MM.1S (cell line): ENCODE measurements at regions not wholly inside any gene's neighbourhood (a gene's known extent, or its start where the extent isn't known, plus 50 kb on each side); places are given as distances from the start of the nearest gene placed in this dataset.

Experiments used
- DNase-seq: peaks from one replicate; pipeline ENCODE4 v3.0.0-alpha.2; 2015
- H2AFZ ChIP-seq: fragments of 300-600 bp; sonication (generic); 2 replicates; pipeline ENCODE4 v1.6.0; 2016; ENCODE audit warnings: antibody characterized with exemption, low read length
- H3F3A ChIP-seq: fragments of 300-600 bp; sonication (generic); 2 replicates; pipeline ENCODE4 v1.6.1; 2016; ENCODE audit warnings: mild to moderate bottlenecking, antibody characterized with exemption, low read length, moderate library complexity, mixed read lengths; ENCODE audit not compliant: insufficient read depth
- H3K27ac ChIP-seq: fragments of 300-600 bp; sonication (generic); 2 replicates; pipeline ENCODE4 v1.5.1; 2016; ENCODE audit warnings: mild to moderate bottlenecking, low read length
- H3K27me3 ChIP-seq: fragments of 300-600 bp; sonication (generic); replicated peaks from 2 replicates; pipeline ENCODE4 v1.6.0; 2016; ENCODE audit warnings: low read length; ENCODE audit not compliant: insufficient read depth
- H3K36me3 ChIP-seq: fragments of 300-600 bp; sonication (generic); replicated peaks from 2 replicates; pipeline ENCODE4 v1.6.1; 2016; ENCODE audit warnings: mild to moderate bottlenecking, low read length, mixed read lengths; ENCODE audit not compliant: insufficient read depth
- H3K4me1 ChIP-seq: fragments of 300-600 bp; sonication (generic); 2 replicates; pipeline ENCODE4 v1.6.1; 2016; ENCODE audit warnings: low read length, mixed read lengths
- H3K4me2 ChIP-seq: fragments of 300-600 bp; sonication (generic); 2 replicates; pipeline ENCODE4 v1.6.0; 2016; ENCODE audit warnings: low read depth, low read length
- H3K4me3 ChIP-seq: fragments of 300-600 bp; sonication (generic); 2 replicates; pipeline ENCODE4 v1.5.1; 2016; ENCODE audit warnings: low read length, mixed read lengths
- H3K79me2 ChIP-seq: fragments of 300-600 bp; sonication (generic); 2 replicates; pipeline ENCODE4 v1.6.1; 2016; ENCODE audit warnings: mixed run types, low read length, mixed read lengths
- H3K9ac ChIP-seq: fragments of 300-600 bp; sonication (generic); 2 replicates; pipeline ENCODE4 v1.6.1; 2016; ENCODE audit warnings: low read length, mixed read lengths
- H3K9me2 ChIP-seq: fragments of 300-600 bp; sonication (generic); replicated peaks from 2 replicates; pipeline ENCODE4 v1.6.1; 2016; ENCODE audit warnings: mild to moderate bottlenecking, low read length, mixed read lengths; ENCODE audit not compliant: insufficient read depth
- H3K9me3 ChIP-seq: fragments of 300-600 bp; sonication (generic); replicated peaks from 2 replicates; pipeline ENCODE4 v1.6.1; 2016; ENCODE audit warnings: mild to moderate bottlenecking, low read length, mixed read lengths; ENCODE audit not compliant: insufficient read depth
- H4K20me1 ChIP-seq: fragments of 300-600 bp; sonication (generic); 2 replicates; pipeline ENCODE4 v1.6.1; 2016; ENCODE audit warnings: mild to moderate bottlenecking, low read length, moderate library complexity, mixed read lengths; ENCODE audit not compliant: insufficient read depth
- EZH2 ChIP-seq: fragments of 300-600 bp; sonication (generic); optimal IDR thresholded peaks from 2 replicates; pipeline ENCODE3; 2017; ENCODE audit warnings: low read depth, mild to moderate bottlenecking, antibody characterized with exemption, low read length, mixed read lengths
- EZH2phosphoT487 ChIP-seq: fragments of 300-600 bp; sonication (generic); IDR thresholded peaks from 2 replicates; pipeline ENCODE4 v1.6.1; 2018; ENCODE audit warnings: antibody characterized with exemption, low read length
- TF ChIP-seq, protein P1 (sequence below): fragments of 300-600 bp; sonication (generic); IDR thresholded peaks from 2 replicates; pipeline ENCODE4 v1.5.1; 2016; ENCODE audit warnings: antibody characterized with exemption, low read length, mixed read lengths

DNA sequence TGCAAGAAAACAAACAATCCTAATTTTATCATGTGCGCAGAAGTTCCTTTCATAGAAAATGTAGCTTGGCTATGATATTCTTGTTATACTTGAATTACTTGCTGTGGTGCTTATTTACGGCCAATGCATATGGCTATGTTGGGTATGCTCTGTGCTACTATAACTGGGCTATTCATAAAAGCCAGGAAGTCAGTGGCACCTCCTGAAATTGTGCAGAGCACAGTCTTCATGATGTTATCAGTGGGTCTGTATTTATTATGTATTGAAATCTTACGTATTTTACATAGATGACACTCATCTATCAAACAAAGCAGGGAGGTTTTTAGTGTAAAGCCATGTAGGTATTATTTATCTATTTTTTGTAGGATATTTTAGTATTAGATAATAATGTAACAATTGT lies 196.5 kb upstream of the NAALADL2 start:
- H4K20me1 ChIP-seq = no peaks in the 10 kb centered on the region
- TF ChIP-seq, protein P1, sequence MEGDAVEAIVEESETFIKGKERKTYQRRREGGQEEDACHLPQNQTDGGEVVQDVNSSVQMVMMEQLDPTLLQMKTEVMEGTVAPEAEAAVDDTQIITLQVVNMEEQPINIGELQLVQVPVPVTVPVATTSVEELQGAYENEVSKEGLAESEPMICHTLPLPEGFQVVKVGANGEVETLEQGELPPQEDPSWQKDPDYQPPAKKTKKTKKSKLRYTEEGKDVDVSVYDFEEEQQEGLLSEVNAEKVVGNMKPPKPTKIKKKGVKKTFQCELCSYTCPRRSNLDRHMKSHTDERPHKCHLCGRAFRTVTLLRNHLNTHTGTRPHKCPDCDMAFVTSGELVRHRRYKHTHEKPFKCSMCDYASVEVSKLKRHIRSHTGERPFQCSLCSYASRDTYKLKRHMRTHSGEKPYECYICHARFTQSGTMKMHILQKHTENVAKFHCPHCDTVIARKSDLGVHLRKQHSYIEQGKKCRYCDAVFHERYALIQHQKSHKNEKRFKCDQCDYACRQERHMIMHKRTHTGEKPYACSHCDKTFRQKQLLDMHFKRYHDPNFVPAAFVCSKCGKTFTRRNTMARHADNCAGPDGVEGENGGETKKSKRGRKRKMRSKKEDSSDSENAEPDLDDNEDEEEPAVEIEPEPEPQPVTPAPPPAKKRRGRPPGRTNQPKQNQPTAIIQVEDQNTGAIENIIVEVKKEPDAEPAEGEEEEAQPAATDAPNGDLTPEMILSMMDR = no peak
- no peak for TF ChIP-seq EZH2phosphoT487
- no peak for TF ChIP-seq EZH2
- H3K27ac ChIP-seq = no peak overlapping the region
- no peaks in the 10 kb centered on the region for H3K9me2 ChIP-seq
- no peaks in the 10 kb centered on the region for H3K4me1 ChIP-seq
- no peaks in the 10 kb centered on the region for H3K79me2 ChIP-seq
- no peak overlapping the region for H3K9ac ChIP-seq
- no peaks in the 10 kb centered on the region for H3F3A ChIP-seq
- DNase-seq = no peak
- no peak overlapping the region for H3K4me2 ChIP-seq
- no peaks in the 10 kb centered on the region for H3K27me3 ChIP-seq
- H3K4me3 ChIP-seq = no peak overlapping the region
- no peaks in the 10 kb centered on the region for H3K36me3 ChIP-seq
- H3K9me3 ChIP-seq = no peaks in the 10 kb centered on the region
- no peak overlapping the region for H2AFZ ChIP-seq

DNA sequence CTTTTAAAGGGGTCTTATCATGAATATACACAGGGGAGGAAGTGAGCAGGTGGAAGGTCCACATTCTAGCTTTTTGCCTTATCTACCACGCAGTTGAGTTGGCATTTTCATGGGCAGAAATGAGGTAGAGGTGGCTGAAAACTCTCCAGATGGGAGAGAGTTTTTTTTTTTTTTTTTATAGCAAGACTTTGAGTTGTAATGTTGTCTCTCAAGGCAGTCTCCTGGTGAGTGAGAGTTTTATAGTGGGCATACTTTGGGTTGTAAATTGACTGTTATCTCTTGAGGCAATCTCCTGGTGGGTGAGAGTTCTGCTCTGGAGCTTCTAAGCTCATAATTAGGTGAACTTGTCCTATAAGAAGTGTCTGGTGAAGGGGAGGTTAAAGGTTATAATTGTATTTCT lies 191.7 kb upstream of the NAALADL2 start:
- H3K4me2 ChIP-seq = no peak overlapping the region
- no peak overlapping the region for H3K4me3 ChIP-seq
- H3K4me1 ChIP-seq = no peaks in the 10 kb centered on the region
- no peaks in the 10 kb centered on the region for H3K27me3 ChIP-seq
- TF ChIP-seq EZH2 = no peak
- TF ChIP-seq EZH2phosphoT487 = no peak
- TF ChIP-seq, protein P1 = no peak
- no peak overlapping the region for H3K9ac ChIP-seq
- H3K27ac ChIP-seq = no peak overlapping the region
- no peak for DNase-seq
- no peaks in the 10 kb centered on the region for H3K36me3 ChIP-seq
- H4K20me1 ChIP-seq = no peaks in the 10 kb centered on the region
- H2AFZ ChIP-seq = no peak overlapping the region
- no peaks in the 10 kb centered on the region for H3F3A ChIP-seq
- H3K9me2 ChIP-seq = no peaks in the 10 kb centered on the region
- no peaks in the 10 kb centered on the region for H3K79me2 ChIP-seq
- no peaks in the 10 kb centered on the region for H3K9me3 ChIP-seq

DNA sequence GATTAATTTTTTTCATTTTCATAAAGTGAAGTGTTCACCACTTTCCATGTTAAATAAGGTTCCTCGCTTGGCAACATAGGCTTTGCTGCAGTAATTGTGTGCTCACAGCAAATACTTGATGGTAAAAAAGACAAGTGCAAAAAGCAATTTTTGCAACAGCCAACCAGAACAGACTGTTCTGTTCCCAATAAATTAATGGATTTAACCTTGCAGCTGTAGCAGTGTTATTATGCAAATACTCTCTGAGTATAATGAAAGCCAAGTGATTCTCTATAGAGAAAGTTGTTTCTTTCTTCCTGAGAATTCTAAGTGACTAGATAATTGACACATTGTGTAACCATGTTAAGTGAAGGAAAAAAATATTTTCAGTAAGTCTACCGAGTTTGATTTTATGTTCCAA lies 183.7 kb upstream of the NAALADL2 start:
- H3K9ac ChIP-seq = no peak overlapping the region
- H3K79me2 ChIP-seq = no peaks in the 10 kb centered on the region
- H3K4me1 ChIP-seq = no peaks in the 10 kb centered on the region
- H3K9me3 ChIP-seq = no peaks in the 10 kb centered on the region
- no peak overlapping the region for H2AFZ ChIP-seq
- no peak overlapping the region for H3K4me3 ChIP-seq
- H4K20me1 ChIP-seq = no peaks in the 10 kb centered on the region
- H3F3A ChIP-seq = no peaks in the 10 kb centered on the region
- no peaks in the 10 kb centered on the region for H3K9me2 ChIP-seq
- no peaks in the 10 kb centered on the region for H3K27me3 ChIP-seq
- DNase-seq = no peak
- H3K4me2 ChIP-seq = no peak overlapping the region
- H3K36me3 ChIP-seq = no peaks in the 10 kb centered on the region
- TF ChIP-seq EZH2phosphoT487 (no peak), EZH2 (no peak)
- TF ChIP-seq, protein P1 = no peak
- no peak overlapping the region for H3K27ac ChIP-seq
